BLaER1 (cell line): ENCODE measurements at regions not wholly inside any gene's neighbourhood (a gene's known extent, or its start where the extent isn't known, plus 50 kb on each side); places are given as distances from the start of the nearest gene placed in this dataset.

Source experiments
- H3K27ac ChIP-seq: shearing (Covaris generic); formaldehyde crosslinking; 2 replicates; pipeline ENCODE4 v1.8.1; 2022
- H3K27me3 ChIP-seq: shearing (Covaris generic); formaldehyde crosslinking; 2 replicates; pipeline ENCODE4 v1.8.1; 2022
- H3K36me3 ChIP-seq: shearing (Covaris generic); formaldehyde crosslinking; 2 replicates; pipeline ENCODE4 v1.8.1; 2022
- H3K4me1 ChIP-seq: shearing (Covaris generic); formaldehyde crosslinking; 2 replicates; pipeline ENCODE4 v1.8.1; 2022
- H3K4me2 ChIP-seq: shearing (Covaris generic); formaldehyde crosslinking; 2 replicates; pipeline ENCODE4 v1.8.1; 2022
- H3K4me3 ChIP-seq: shearing (Covaris generic); formaldehyde crosslinking; 2 replicates; pipeline ENCODE4 v1.8.1; 2022
- H3K9ac ChIP-seq: shearing (Covaris generic); formaldehyde crosslinking; 2 replicates; pipeline ENCODE4 v1.8.1; 2022
- H3K9me3 ChIP-seq: shearing (Covaris generic); formaldehyde crosslinking; 2 replicates; pipeline ENCODE4 v1.8.1; 2022
- H4K20me1 ChIP-seq: shearing (Covaris generic); formaldehyde crosslinking; 2 replicates; pipeline ENCODE4 v1.8.1; 2022
- Cebpa-rat ChIP-seq: shearing (Covaris generic); IDR thresholded peaks from 2 replicates; pipeline ENCODE4 v1.8.1; 2022

GRCh38 chr20:53829724-53830521 is 236.3 kb upstream of the ZNF217 start:
- H3K4me2 ChIP-seq = peak overlapping the region; percentile 89
- H3K27me3 ChIP-seq = no peaks in the 10 kb centered on the region
- no peaks in the 10 kb centered on the region for H4K20me1 ChIP-seq
- peak overlapping the region; percentile 58 for H3K4me3 ChIP-seq
- no peak for TF ChIP-seq Cebpa-rat
- no peaks in the 10 kb centered on the region for H3K36me3 ChIP-seq
- H3K9me3 ChIP-seq = peaks cover 13% of the 10 kb centered on the region
- H3K9ac ChIP-seq = peak overlapping the region; percentile 82
- peak overlapping the region; percentile 92 for H3K27ac ChIP-seq
- peaks cover 80% of the 10 kb centered on the region for H3K4me1 ChIP-seq

GRCh38 chr20:53829255-53829723 is 235.7 kb upstream of the ZNF217 start:
- peak overlapping the region; percentile 58 for H3K4me3 ChIP-seq
- TF ChIP-seq Cebpa-rat = no peak
- H3K9ac ChIP-seq = peak overlapping the region; percentile 82
- H4K20me1 ChIP-seq = no peaks in the 10 kb centered on the region
- no peaks in the 10 kb centered on the region for H3K36me3 ChIP-seq
- peaks cover 73% of the 10 kb centered on the region for H3K4me1 ChIP-seq
- peak overlapping the region; percentile 89 for H3K4me2 ChIP-seq
- H3K27ac ChIP-seq = peak overlapping the region; percentile 92
- no peaks in the 10 kb centered on the region for H3K27me3 ChIP-seq
- peaks cover 13% of the 10 kb centered on the region for H3K9me3 ChIP-seq

GRCh38 chr20:53828682-53829254 is 235.1 kb upstream of the ZNF217 start:
- no peaks in the 10 kb centered on the region for H4K20me1 ChIP-seq
- peak overlapping the region; percentile 92 for H3K27ac ChIP-seq
- TF ChIP-seq Cebpa-rat = no peak
- peak overlapping the region; percentile 89 for H3K4me2 ChIP-seq
- H3K4me1 ChIP-seq = peaks cover 68% of the 10 kb centered on the region
- H3K36me3 ChIP-seq = no peaks in the 10 kb centered on the region
- H3K4me3 ChIP-seq = peak overlapping the region; percentile 58
- H3K27me3 ChIP-seq = no peaks in the 10 kb centered on the region
- peak overlapping the region; percentile 82 for H3K9ac ChIP-seq
- H3K9me3 ChIP-seq = peaks cover 13% of the 10 kb centered on the region

- Histone ChIP-seq H3K27ac (peak overlapping the region; percentile 92), H4K20me1 (no peaks in the 10 kb centered on the region), H3K9ac (peak overlapping the region; percentile 82), H3K36me3 (no peaks in the 10 kb centered on the region), H3K9me3 (peaks cover 11% of the 10 kb centered on the region), H3K4me2 (peak overlapping the region; percentile 89), H3K27me3 (no peaks in the 10 kb centered on the region), H3K4me1 (peaks cover 62% of the 10 kb centered on the region), H3K4me3 (peak overlapping the region; percentile 58; the same call in 1 of the 2 replicates)
- no peak for TF ChIP-seq Cebpa-rat
Measured at GRCh38 chr20:53828088-53828681, 234.5 kb upstream of the ZNF217 start.

- H3K36me3 ChIP-seq = no peaks in the 10 kb centered on the region
- peaks cover 62% of the 10 kb centered on the region for H3K4me1 ChIP-seq
- no peak for TF ChIP-seq Cebpa-rat
- H3K27me3 ChIP-seq = no peaks in the 10 kb centered on the region
- no peaks in the 10 kb centered on the region for H4K20me1 ChIP-seq
- H3K4me3 ChIP-seq = no peak overlapping the region
- H3K9me3 ChIP-seq = peaks cover 4% of the 10 kb centered on the region
- no peak overlapping the region for H3K9ac ChIP-seq
- 0 out of 2 replicates have a peak overlapping the region, but pooled peaks have one; percentile 92 for H3K27ac ChIP-seq
- H3K4me2 ChIP-seq = peak overlapping the region; percentile 89
Measured at GRCh38 chr20:53827292-53828087, 233.9 kb upstream of the ZNF217 start.

- Histone ChIP-seq H3K27me3 (no peaks in the 10 kb centered on the region), H3K36me3 (no peaks in the 10 kb centered on the region), H3K4me2 (peak overlapping the region; percentile 89), H3K9ac (no peak overlapping the region), H3K9me3 (no peaks in the 10 kb centered on the region; the same call in 1 of the 2 replicates), H3K27ac (no peak overlapping the region), H3K4me1 (peaks cover 57% of the 10 kb centered on the region), H3K4me3 (no peak overlapping the region), H4K20me1 (no peaks in the 10 kb centered on the region)
- TF ChIP-seq Cebpa-rat = no peak
Measured at GRCh38 chr20:53826597-53827291, 233.1 kb upstream of the ZNF217 start.

GRCh38 chr20:53826090-53826489 is 232.5 kb upstream of the ZNF217 start:
- TF ChIP-seq Cebpa-rat = no peak
- Histone ChIP-seq H3K36me3 (no peaks in the 10 kb centered on the region), H3K4me3 (no peak overlapping the region), H3K9ac (no peak overlapping the region), H4K20me1 (no peaks in the 10 kb centered on the region), H3K9me3 (no peaks in the 10 kb centered on the region; the same call in 1 of the 2 replicates), H3K27me3 (no peaks in the 10 kb centered on the region), H3K4me2 (no peak overlapping the region), H3K27ac (no peak overlapping the region), H3K4me1 (peaks cover 50% of the 10 kb centered on the region)

- Histone ChIP-seq H3K27ac (no peak overlapping the region), H3K9ac (no peak overlapping the region), H3K9me3 (peaks cover under 1% of the 10 kb centered on the region; the same call in 1 of the 2 replicates), H3K4me2 (no peak overlapping the region), H4K20me1 (no peaks in the 10 kb centered on the region), H3K27me3 (no peaks in the 10 kb centered on the region), H3K4me3 (no peak overlapping the region), H3K36me3 (no peaks in the 10 kb centered on the region), H3K4me1 (peaks cover 42% of the 10 kb centered on the region)
- no peak for TF ChIP-seq Cebpa-rat
Measured at GRCh38 chr20:53825282-53825681, 231.6 kb upstream of the ZNF217 start.

- Histone ChIP-seq H3K27ac (no peak overlapping the region), H3K9me3 (peaks cover 6% of the 10 kb centered on the region; the same call in 1 of the 2 replicates), H4K20me1 (no peaks in the 10 kb centered on the region), H3K9ac (no peak overlapping the region), H3K4me1 (peaks cover 37% of the 10 kb centered on the region), H3K4me2 (no peak overlapping the region), H3K4me3 (no peak overlapping the region), H3K36me3 (no peaks in the 10 kb centered on the region), H3K27me3 (no peaks in the 10 kb centered on the region)
- TF ChIP-seq Cebpa-rat = no peak
Measured at GRCh38 chr20:53824779-53825178, 231.1 kb upstream of the ZNF217 start.
